ENCODE measurements at regions not wholly inside any gene's neighbourhood (a gene's known extent, or its start where the extent isn't known, plus 50 kb on each side); places are given as distances from the start of the nearest gene placed in this dataset.

DNA sequence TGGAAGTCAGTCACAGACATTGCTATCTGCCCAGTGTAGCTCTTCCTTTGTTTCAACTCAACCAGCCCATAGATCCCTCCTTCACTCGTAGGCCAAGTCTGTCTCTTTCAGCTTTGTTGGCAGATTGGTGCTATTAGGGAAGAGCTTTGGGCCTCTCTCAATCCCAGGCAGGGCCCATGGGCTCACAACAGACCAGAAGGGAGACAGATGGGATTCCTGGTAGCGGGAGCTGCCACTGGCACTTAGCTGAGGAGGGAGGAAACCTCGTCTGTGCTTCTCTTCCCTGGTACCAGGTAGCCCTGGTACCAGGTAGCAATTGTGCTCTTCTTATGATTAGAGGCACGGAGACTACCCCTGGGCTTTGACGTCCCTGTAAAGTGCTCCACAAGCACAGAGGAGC is 592.0 kb downstream of the TYW1 start:
- Histone ChIP-seq H2AFZ (ENCODE audit: low read length) (no peak overlapping the region), H2AK5ac (ENCODE audit: low read depth, low read length) (no peak overlapping the region), H2BK12ac (ENCODE audit: low read depth, low read length) (no peak overlapping the region; the same call in 1 of the 2 replicates), H3K79me2 (ENCODE audit: control insufficient read depth in 1 of 2, insufficient read depth in 2 of 2, low read length in 2 of 2) (no peaks in the 10 kb centered on the region), H3K23me2 (ENCODE audit: low read depth, low read length) (no peaks in the 10 kb centered on the region), H4K5ac (ENCODE audit: insufficient read length, low read depth, low read length) (no peak overlapping the region), H2BK20ac (ENCODE audit: low read length) (no peak overlapping the region), H3K9me3 (ENCODE audit: insufficient read depth in 2 of 2, low read depth in 1 of 2, low read length in 1 of 2) (no peaks in the 10 kb centered on the region), H2BK120ac (replicated peaks; ENCODE audit: low read depth, low read length) (no peak overlapping the region), H3K4me3 (ENCODE audit: extremely low read depth in 1 of 4, insufficient read depth in 2 of 4, low read depth in 3 of 4, low read length in 4 of 4) (no peak overlapping the region), H3K36me3 (ENCODE audit: control insufficient read depth in 2 of 4, insufficient read depth in 4 of 4, low read length in 3 of 4) (no peaks in the 10 kb centered on the region), H3K56ac (replicated peaks; ENCODE audit: insufficient read length, low read depth, low read length) (no peak overlapping the region), H4K91ac (replicated peaks; ENCODE audit: insufficient read length, low read length) (no peak overlapping the region), H3K4me1 (replicated peaks in 1 of 4; ENCODE audit: control insufficient read depth in 3 of 4, insufficient read depth in 4 of 4, low read length in 3 of 4) (peaks cover 0 to 2% (median 0%) of the 10 kb centered on the region in 4 experiments; a peak in 1 of 7 replicates), H4K20me1 (replicated peaks in 1 of 2; ENCODE audit: control insufficient read depth in 1 of 2, insufficient read depth in 2 of 2, low read length in 2 of 2) (no peaks in the 10 kb centered on the region), H3K4ac (replicated peaks; ENCODE audit: insufficient read length, low read depth, low read length) (no peak overlapping the region), H3K27me3 (replicated peaks in 1 of 4; ENCODE audit: control insufficient read depth in 3 of 4, extremely low read depth in 1 of 4, insufficient read depth in 3 of 4, low read length in 3 of 4) (no peaks in the 10 kb centered on the region), H3K18ac (ENCODE audit: extremely low read depth, low read length) (no peak overlapping the region), H3K9ac (replicated peaks in 1 of 4; ENCODE audit: extremely low read depth in 1 of 4, low read depth in 3 of 4, low read length in 3 of 4) (no peak overlapping the region), H3K14ac (ENCODE audit: insufficient read length) (no peak overlapping the region), H3K4me2 (ENCODE audit: insufficient read depth in 1 of 2, low read depth in 2 of 2, low read length in 2 of 2) (no peak overlapping the region), H2BK5ac (ENCODE audit: low read depth, low read length) (no peak overlapping the region), H3K27ac (ENCODE audit: low read depth, low read length) (no peak overlapping the region), H4K8ac (ENCODE audit: extremely low read depth, insufficient read depth, low read length) (no peak overlapping the region; the same call in 1 of the 2 replicates), H3K79me1 (ENCODE audit: low read depth, low read length) (no peaks in the 10 kb centered on the region), H2BK15ac (ENCODE audit: low read length) (no peak overlapping the region), H3K23ac (ENCODE audit: insufficient read length) (no peak overlapping the region)
- ChIA-PET POLR2A (ENCODE audit: partially characterized antibody) (no interaction called here), CTCF (ENCODE audit: partially characterized antibody) (interaction anchor here (0.8 kb wide), 1 partner anchor 11 kb away, joined by 3 read pairs; no protein-coding TSS in a partner anchor)
- no peak for DNase-seq (ENCODE audit: low read depth in 1 of 2, low spot score in 2 of 2)
- FAIRE-seq: no peak
- 89% methylated on average over 5 of the region's 5 CpGs; no CpG with 5 or more reads in 1 of the 2 experiments for WGBS, 2 experiments (ENCODE audit: extremely low coverage in 1 of 2, insufficient coverage in 1 of 2, insufficient read length in 1 of 2, insufficient replicate concordance in 2 of 2, low coverage in 1 of 2, low lambda C conversion rate in 2 of 2, missing lambda C conversion rate in 1 of 2)
- TF ChIP-seq JUN (IDR thresholded peaks at IDR 0.05; ENCODE audit: low read depth, low read length) (no peak), CBX8 (IDR thresholded peaks at IDR 0.05; ENCODE audit: borderline replicate concordance, low read depth, low read length) (no peak), YY1 (IDR thresholded peaks at IDR 0.05; ENCODE audit: low read depth, low read length) (no peak), BCL11A (IDR thresholded peaks at IDR 0.05; ENCODE audit: low read depth in 2 of 2, low read length in 2 of 2) (no peak), FOSL1 (IDR thresholded peaks at IDR 0.05; ENCODE audit: insufficient read depth, low read depth, low read length) (no peak), TCF12 (IDR thresholded peaks at IDR 0.05; ENCODE audit: low read depth, low read length) (no peak), RBBP5 (IDR thresholded peaks at IDR 0.05; ENCODE audit: borderline replicate concordance, low read depth, low read length) (no peak), KDM1A (IDR thresholded peaks at IDR 0.05; ENCODE audit: borderline replicate concordance, low read length) (no peak), CREB1 (IDR thresholded peaks at IDR 0.05) (no peak), NRF1 (IDR thresholded peaks at IDR 0.05; ENCODE audit: low read depth, low read length) (no peak), EZH2 (IDR thresholded peaks at IDR 0.05; ENCODE audit: low read depth, low read length, severe bottlenecking) (no peak), KDM5A (IDR thresholded peaks at IDR 0.05; ENCODE audit: low read length) (no peak), PHF8 (conservative IDR thresholded peaks at IDR 0.05; ENCODE audit: low read depth, low read length) (no peak)
- TF ChIP-seq, protein P1, sequence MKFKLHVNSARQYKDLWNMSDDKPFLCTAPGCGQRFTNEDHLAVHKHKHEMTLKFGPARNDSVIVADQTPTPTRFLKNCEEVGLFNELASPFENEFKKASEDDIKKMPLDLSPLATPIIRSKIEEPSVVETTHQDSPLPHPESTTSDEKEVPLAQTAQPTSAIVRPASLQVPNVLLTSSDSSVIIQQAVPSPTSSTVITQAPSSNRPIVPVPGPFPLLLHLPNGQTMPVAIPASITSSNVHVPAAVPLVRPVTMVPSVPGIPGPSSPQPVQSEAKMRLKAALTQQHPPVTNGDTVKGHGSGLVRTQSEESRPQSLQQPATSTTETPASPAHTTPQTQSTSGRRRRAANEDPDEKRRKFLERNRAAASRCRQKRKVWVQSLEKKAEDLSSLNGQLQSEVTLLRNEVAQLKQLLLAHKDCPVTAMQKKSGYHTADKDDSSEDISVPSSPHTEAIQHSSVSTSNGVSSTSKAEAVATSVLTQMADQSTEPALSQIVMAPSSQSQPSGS (IDR thresholded peaks at IDR 0.05; ENCODE audit: low read length): no peak

Data from H1 (cell line).